PC-9 (cell line): ENCODE measurements at regions not wholly inside any gene's neighbourhood (a gene's known extent, or its start where the extent isn't known, plus 50 kb on each side); places are given as distances from the start of the nearest gene placed in this dataset.

Experiments
- BruUV-seq: library from RNA; stranded (reverse); fragments of 400-500 nt; replicated peaks from 2 replicates; lab custom pipeline; 2021; lab: Mats Ljungman, UMichigan
- CTCF ChIA-PET: fragments of 300-600 bp; sonication (Branson Sonifier 250); formaldehyde crosslinking; loops from one replicate; lab custom pipeline; 2022; ENCODE audit warnings: antibody characterized with exemption; lab: Charles Lee
- POLR2A ChIA-PET: fragments of 300-600 bp; sonication (Branson Sonifier 250); formaldehyde crosslinking; loops from one replicate; lab custom pipeline; 2022; ENCODE audit warnings: antibody characterized with exemption; ENCODE audit not compliant: unreplicated experiment; lab: Charles Lee
- DNase-seq, 2 experiments: peaks; one replicate each; pipeline versions ENCODE4 v3.0.0 to v3.0.0-alpha.2; 2015 to 2022; ENCODE audit warnings: mixed read lengths in 1 of 2
- H2AFZ ChIP-seq: fragments of 200-600 bp; sonication (generic); 2 replicates; pipeline ENCODE4 v1.8.1; 2017; ENCODE audit warnings: antibody characterized with exemption
- H3F3A ChIP-seq: fragments of 200-600 bp; sonication (generic); 2 replicates; pipeline ENCODE4 v1.8.1; 2017; ENCODE audit warnings: antibody characterized with exemption, mild to moderate bottlenecking, low read depth; ENCODE audit not compliant: insufficient read depth
- H3K27ac ChIP-seq: fragments of 200-600 bp; sonication (generic); 2 replicates; pipeline ENCODE4 v1.6.1; 2016; ENCODE audit warnings: mixed run types
- H3K27me3 ChIP-seq: fragments of 200-600 bp; sonication (generic); 2 replicates; pipeline ENCODE4 v1.6.1; 2016; ENCODE audit warnings: low read depth, mixed run types; ENCODE audit not compliant: insufficient read depth
- H3K36me3 ChIP-seq: fragments of 200-600 bp; sonication (generic); 2 replicates; pipeline ENCODE4 v1.6.1; 2016; ENCODE audit warnings: low read depth, mixed run types
- H3K4me1 ChIP-seq: fragments of 200-600 bp; sonication (generic); replicated peaks from 2 replicates; pipeline ENCODE4 v1.6.1; 2016; ENCODE audit warnings: mixed run types; ENCODE audit not compliant: insufficient read depth
- H3K4me2 ChIP-seq: fragments of 200-600 bp; sonication (generic); 2 replicates; pipeline ENCODE4 v1.6.1; 2017; ENCODE audit warnings: mixed run types
- H3K4me3 ChIP-seq: fragments of 200-600 bp; sonication (generic); 2 replicates; pipeline ENCODE4 v1.6.1; 2016; ENCODE audit warnings: mixed run types
- H3K79me2 ChIP-seq: fragments of 200-600 bp; sonication (generic); 2 replicates; pipeline ENCODE4 v1.6.1; 2017; ENCODE audit warnings: low read depth, mixed run types
- H3K9me2 ChIP-seq: fragments of 200-600 bp; sonication (generic); 2 replicates; pipeline ENCODE4 v1.8.1; 2017; ENCODE audit warnings: mild to moderate bottlenecking; ENCODE audit not compliant: insufficient read depth
- H3K9me3 ChIP-seq: fragments of 200-600 bp; sonication (generic); 2 replicates; pipeline ENCODE4 v1.8.1; 2016; ENCODE audit warnings: low read depth; ENCODE audit not compliant: insufficient read depth
- H4K20me1 ChIP-seq: fragments of 200-600 bp; sonication (generic); 2 replicates; pipeline ENCODE4 v1.8.1; 2017; ENCODE audit not compliant: insufficient read depth
- EZH2 ChIP-seq: fragments of 200-600 bp; sonication (generic); IDR thresholded peaks from 2 replicates; pipeline ENCODE4 v1.8.0; 2017; ENCODE audit warnings: antibody characterized with exemption, low read depth
- intact Hi-C: fragments of 100-400 bp; cut with micrococcal nuclease; formaldehyde crosslinking; loops from one replicate; pipeline ENCODE4 v1.10.0; 2022; ENCODE audit not compliant: unreplicated experiment
- TF ChIP-seq, protein P1 (sequence below): fragments of 200-600 bp; sonication (generic); conservative IDR thresholded peaks from 2 replicates; pipeline ENCODE4 v1.6.1; 2017; ENCODE audit warnings: mixed run types, antibody characterized with exemption, mild to moderate bottlenecking, moderate library complexity

DNA sequence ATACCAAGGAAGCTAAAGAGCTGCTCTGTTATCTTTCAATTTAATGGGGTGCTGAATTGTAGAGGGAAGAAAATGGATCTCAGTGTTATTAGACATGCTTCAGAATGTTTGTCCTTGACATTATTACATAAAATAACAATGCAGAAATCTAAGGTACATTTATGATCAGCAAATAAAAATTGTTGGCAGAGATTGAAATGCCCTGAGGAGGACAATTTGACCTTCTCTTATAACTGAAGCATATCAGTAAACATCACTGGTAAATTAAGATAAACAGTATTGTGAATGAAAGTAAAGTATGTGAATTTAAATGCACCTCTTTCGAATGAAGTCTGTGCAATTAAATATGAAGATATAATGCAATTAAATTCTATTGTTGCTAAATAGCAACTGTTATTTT is 1362.1 kb upstream of the ATXN8OS start:
- Histone ChIP-seq H3K27ac (no peak overlapping the region), H3K4me1 (no peaks in the 10 kb centered on the region), H3K79me2 (no peaks in the 10 kb centered on the region), H3K9me2 (no peaks in the 10 kb centered on the region; the same call in 1 of the 2 replicates), H3K36me3 (no peaks in the 10 kb centered on the region), H2AFZ (no peak overlapping the region), H3K9me3 (no peaks in the 10 kb centered on the region), H3K4me2 (no peak overlapping the region), H4K20me1 (no peaks in the 10 kb centered on the region), H3F3A (no peaks in the 10 kb centered on the region), H3K4me3 (no peak overlapping the region), H3K27me3 (no peaks in the 10 kb centered on the region)
- no TSS peak for BruUV-seq
- DNase-seq, result no peak
- POLR2A ChIA-PET, result no interaction called here
- TF ChIP-seq, protein P1, sequence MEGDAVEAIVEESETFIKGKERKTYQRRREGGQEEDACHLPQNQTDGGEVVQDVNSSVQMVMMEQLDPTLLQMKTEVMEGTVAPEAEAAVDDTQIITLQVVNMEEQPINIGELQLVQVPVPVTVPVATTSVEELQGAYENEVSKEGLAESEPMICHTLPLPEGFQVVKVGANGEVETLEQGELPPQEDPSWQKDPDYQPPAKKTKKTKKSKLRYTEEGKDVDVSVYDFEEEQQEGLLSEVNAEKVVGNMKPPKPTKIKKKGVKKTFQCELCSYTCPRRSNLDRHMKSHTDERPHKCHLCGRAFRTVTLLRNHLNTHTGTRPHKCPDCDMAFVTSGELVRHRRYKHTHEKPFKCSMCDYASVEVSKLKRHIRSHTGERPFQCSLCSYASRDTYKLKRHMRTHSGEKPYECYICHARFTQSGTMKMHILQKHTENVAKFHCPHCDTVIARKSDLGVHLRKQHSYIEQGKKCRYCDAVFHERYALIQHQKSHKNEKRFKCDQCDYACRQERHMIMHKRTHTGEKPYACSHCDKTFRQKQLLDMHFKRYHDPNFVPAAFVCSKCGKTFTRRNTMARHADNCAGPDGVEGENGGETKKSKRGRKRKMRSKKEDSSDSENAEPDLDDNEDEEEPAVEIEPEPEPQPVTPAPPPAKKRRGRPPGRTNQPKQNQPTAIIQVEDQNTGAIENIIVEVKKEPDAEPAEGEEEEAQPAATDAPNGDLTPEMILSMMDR, result no peak
- no peak for TF ChIP-seq EZH2
- CTCF ChIA-PET, result no interaction called here
- intact Hi-C loops, result no loop called here

DNA sequence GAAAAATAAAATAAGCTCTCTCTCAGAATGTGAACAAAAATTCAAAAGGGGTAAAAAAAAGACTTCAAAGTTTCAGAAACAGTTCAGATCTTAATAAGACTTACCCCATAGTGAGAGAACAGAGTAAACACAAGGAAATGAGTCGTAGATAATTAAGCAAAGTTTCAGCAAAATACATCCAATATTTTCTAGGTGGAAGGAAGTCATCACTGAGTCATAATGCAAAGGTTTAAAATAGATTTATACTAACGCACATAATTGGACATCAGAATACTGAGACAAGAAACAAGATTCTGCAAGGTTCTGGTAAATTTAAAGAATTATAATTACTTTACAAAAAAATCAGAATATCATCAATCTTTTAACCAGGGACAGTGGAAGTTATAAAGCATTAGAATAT is 1370.7 kb upstream of the ATXN8OS start:
- no peaks in the 10 kb centered on the region for H3K4me1 ChIP-seq
- no peaks in the 10 kb centered on the region for H3K79me2 ChIP-seq
- TF ChIP-seq, protein P1, result no peak
- no peak for TF ChIP-seq EZH2
- H3K4me2 ChIP-seq, result no peak overlapping the region
- DNase-seq, result no peak
- H2AFZ ChIP-seq, result no peak overlapping the region
- intact Hi-C loops, result no loop called here
- POLR2A ChIA-PET, result no interaction called here
- H3K4me3 ChIP-seq, result no peak overlapping the region
- no peak overlapping the region for H3K27ac ChIP-seq
- CTCF ChIA-PET, result no interaction called here
- H3K9me3 ChIP-seq, result no peaks in the 10 kb centered on the region
- no TSS peak for BruUV-seq
- no peaks in the 10 kb centered on the region for H3F3A ChIP-seq
- H4K20me1 ChIP-seq, result no peaks in the 10 kb centered on the region
- no peaks in the 10 kb centered on the region for H3K9me2 ChIP-seq
- H3K27me3 ChIP-seq, result no peaks in the 10 kb centered on the region
- no peaks in the 10 kb centered on the region for H3K36me3 ChIP-seq

DNA sequence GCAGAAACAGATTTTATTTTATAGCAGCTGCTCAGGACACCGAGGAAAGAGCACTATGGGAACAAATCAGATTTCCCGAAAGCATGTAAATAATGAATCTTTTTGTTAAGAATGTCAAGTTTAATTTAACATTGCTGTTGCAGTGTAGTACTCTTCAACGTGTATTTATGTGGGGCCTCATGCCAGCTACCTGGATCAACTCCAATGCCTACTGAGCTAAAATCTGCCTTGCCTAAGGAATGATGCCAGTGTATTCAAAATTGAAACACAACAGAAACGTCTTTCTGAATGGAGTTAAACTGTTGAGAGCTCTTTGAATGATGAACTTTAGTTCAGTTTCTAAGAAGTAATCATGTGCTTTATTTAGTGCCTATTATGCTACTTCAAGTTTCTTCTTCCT is 1379.8 kb upstream of the ATXN8OS start:
- H3F3A ChIP-seq, result no peaks in the 10 kb centered on the region
- no peak overlapping the region for H2AFZ ChIP-seq
- no peak overlapping the region for H3K4me2 ChIP-seq
- no peak for DNase-seq
- TF ChIP-seq, protein P1, result no peak
- no peak for TF ChIP-seq EZH2
- no peaks in the 10 kb centered on the region for H3K4me1 ChIP-seq
- H3K9me2 ChIP-seq, result no peaks in the 10 kb centered on the region
- H3K79me2 ChIP-seq, result no peaks in the 10 kb centered on the region
- H3K9me3 ChIP-seq, result no peaks in the 10 kb centered on the region
- no peaks in the 10 kb centered on the region for H3K36me3 ChIP-seq
- intact Hi-C loops, result no loop called here
- ChIA-PET CTCF (no interaction called here), POLR2A (no interaction called here)
- no peaks in the 10 kb centered on the region for H4K20me1 ChIP-seq
- H3K27ac ChIP-seq, result no peak overlapping the region
- BruUV-seq, result no TSS peak
- no peak overlapping the region for H3K4me3 ChIP-seq
- no peaks in the 10 kb centered on the region for H3K27me3 ChIP-seq
